ENCODE measurements at regions not wholly inside any gene's neighbourhood (a gene's known extent, or its start where the extent isn't known, plus 50 kb on each side); places are given as distances from the start of the nearest gene placed in this dataset.
A peak's percentile ranks its signal among the peaks of the same experiment; 100 is the strongest.

GRCh38 chr6:43870660-43871061 lies 100.7 kb downstream of the VEGFA start:
- no peak overlapping the region for H4K91ac ChIP-seq (ENCODE audit: insufficient read length, low read depth, low read length)
- WGBS (ENCODE audit: extremely low coverage, insufficient read length, low lambda C conversion rate) = no CpG with 5 or more reads among the region's 3 CpGs
- no peaks in the 10 kb centered on the region for H3K9me3 Mint-ChIP-seq

More at GRCh38 chr6:43870660-43871061, 100.7 kb downstream of the VEGFA start:
- H3K9me3 ChIP-seq (ENCODE audit: control insufficient read depth, low read depth, low read length) = no peaks in the 10 kb centered on the region
- no peak overlapping the region for H3K27ac ChIP-seq (ENCODE audit: insufficient read length, low read depth, low read length)
- no peaks in the 10 kb centered on the region; the same call in 1 of the 2 replicates for H3K4me1 ChIP-seq (ENCODE audit: insufficient read depth, low read length)
- H3K14ac ChIP-seq (ENCODE audit: insufficient read depth, low read length) = no peak overlapping the region
- H4K20me1 ChIP-seq (ENCODE audit: control insufficient read depth, insufficient read depth, insufficient read length) = no peaks in the 10 kb centered on the region
- no peak for DNase-seq
- H2BK20ac ChIP-seq (ENCODE audit: low read depth, low read length, poor library complexity, severe bottlenecking) = no peak overlapping the region
- H3K23me2 ChIP-seq (ENCODE audit: insufficient read length, low read depth, low read length, poor library complexity, severe bottlenecking) = no peaks in the 10 kb centered on the region
- no peak overlapping the region for H3K56ac ChIP-seq (ENCODE audit: insufficient read length, low read depth, low read length)
- H2BK12ac ChIP-seq (ENCODE audit: insufficient read length, low read depth, low read length) = no peak overlapping the region
- no peak overlapping the region for H3K9ac ChIP-seq (ENCODE audit: extremely low read depth, insufficient read length, low read length)
- Mint-ChIP-seq H3K4me3 (peak overlapping the region in 1 of 2 experiments; percentile 50; a peak in 1 of 5 replicates), H3K27me3 (ENCODE audit: low read depth) (no peaks in the 10 kb centered on the region; the same call in none of the 2 replicates), H3K36me3 (ENCODE audit: insufficient read depth in 1 of 3, low read depth in 3 of 3) (no peaks in the 10 kb centered on the region), H3K4me1 (peaks cover 23 to 45% of the 10 kb centered on the region in 2 experiments), H3K27ac (no peak overlapping the region)
- no peaks in the 10 kb centered on the region for H3K79me2 ChIP-seq (ENCODE audit: insufficient read depth, low read length)
- H3K18ac ChIP-seq (ENCODE audit: insufficient read length, low read depth, low read length) = no peak overlapping the region
- H3K4ac ChIP-seq (ENCODE audit: low read depth, low read length) = no peak overlapping the region
- H2BK5ac ChIP-seq (ENCODE audit: insufficient read length, low read length) = no peak overlapping the region
- no peak overlapping the region for H4K8ac ChIP-seq (replicated peaks; ENCODE audit: insufficient read length, low read depth, low read length)
- H3K79me1 ChIP-seq (ENCODE audit: insufficient read depth, low read depth, low read length, poor library complexity, severe bottlenecking) = no peaks in the 10 kb centered on the region
- TF ChIP-seq CTCF (conservative IDR thresholded peaks at IDR 0.05) = no peak
- H2BK15ac ChIP-seq (ENCODE audit: low read depth, low read length) = no peak overlapping the region
- H2AFZ ChIP-seq (ENCODE audit: low read length) = no peak overlapping the region
- no peak overlapping the region for H3K4me2 ChIP-seq (ENCODE audit: insufficient read depth, insufficient read length, low read length)
- H2AK5ac ChIP-seq (ENCODE audit: insufficient read length, low read length) = no peak overlapping the region
- no peaks in the 10 kb centered on the region for H3K27me3 ChIP-seq (ENCODE audit: insufficient read depth, low read length)
- no peak overlapping the region for H3K23ac ChIP-seq (ENCODE audit: insufficient read length, low read depth, low read length)
- H4K5ac ChIP-seq (ENCODE audit: insufficient read length, low read depth, low read length) = no peak overlapping the region
- no peak overlapping the region for H3T11ph ChIP-seq (ENCODE audit: low read length)
- no peak overlapping the region for H2BK120ac ChIP-seq (ENCODE audit: low read depth, low read length, poor library complexity, severe bottlenecking)
